Smooth muscle cell (in vitro differentiated cells): ENCODE measurements at regions not wholly inside any gene's neighbourhood (a gene's known extent, or its start where the extent isn't known, plus 50 kb on each side); places are given as distances from the start of the nearest gene placed in this dataset.
"Not testable (repeated sequence)": the region's sequence is repeated elsewhere in the genome, so short reads cannot be mapped to it uniquely, and the experiment has no call there.

ENCODE experiments used
- DNase-seq: peaks from one replicate; lab custom pipeline; 2025; ENCODE audit not compliant: unreplicated experiment; lab: John Stamatoyannopoulos, UW
- H2AFZ ChIP-seq: fragments of 200-600 bp; sonication (generic); 2 replicates; pipeline ENCODE4 v1.6.0; 2016; ENCODE audit warnings: antibody characterized with exemption, low read depth, mild to moderate bottlenecking
- H3F3A ChIP-seq: fragments of 200-600 bp; sonication (generic); 2 replicates; pipeline ENCODE4 v1.6.0; 2017; ENCODE audit warnings: antibody characterized with exemption, low read depth
- H3K27ac ChIP-seq: fragments of 200-600 bp; sonication (generic); 2 replicates; pipeline ENCODE4 v1.5.1; 2016; ENCODE audit warnings: low read depth, mild to moderate bottlenecking
- H3K27me3 ChIP-seq: fragments of 200-600 bp; sonication (generic); 2 replicates; pipeline ENCODE4 v1.6.1; 2016; ENCODE audit warnings: low read depth, mild to moderate bottlenecking
- H3K36me3 ChIP-seq: fragments of 200-600 bp; sonication (generic); 2 replicates; pipeline ENCODE4 v1.5.1; 2016; ENCODE audit warnings: low read depth
- H3K4me1 ChIP-seq: fragments of 200-600 bp; sonication (generic); 2 replicates; pipeline ENCODE4 v1.5.1; 2016; ENCODE audit warnings: low read depth
- H3K4me2 ChIP-seq: fragments of 200-600 bp; sonication (generic); 2 replicates; pipeline ENCODE4 v1.6.0; 2016; ENCODE audit warnings: mild to moderate bottlenecking
- H3K4me3 ChIP-seq: fragments of 200-600 bp; sonication (generic); 2 replicates; pipeline ENCODE4 v1.5.1; 2016; ENCODE audit warnings: mild to moderate bottlenecking
- H3K79me2 ChIP-seq: fragments of 200-600 bp; sonication (generic); 2 replicates; pipeline ENCODE4 v1.6.0; 2016; ENCODE audit warnings: low read depth, mild to moderate bottlenecking
- H3K9ac ChIP-seq: fragments of 200-600 bp; sonication (generic); 2 replicates; pipeline ENCODE4 v1.6.0; 2016; ENCODE audit warnings: low read depth
- H3K9me3 ChIP-seq: fragments of 200-600 bp; sonication (generic); replicated peaks from 2 replicates; pipeline ENCODE4 v1.5.1; 2016; ENCODE audit warnings: low read depth
- H4K20me1 ChIP-seq: fragments of 200-600 bp; sonication (generic); 2 replicates; pipeline ENCODE4 v1.6.0; 2016; ENCODE audit warnings: low read depth
- WGBS: methylation state at CpG from one replicate; pipeline ENCODE4 v1.1.7; 2016; ENCODE audit warnings: low lambda C conversion rate; 5-methylcytosine and 5-hydroxymethylcytosine counted together
- TF ChIP-seq, protein P1 (sequence below): fragments of 200-600 bp; sonication (generic); IDR thresholded peaks from 2 replicates; pipeline ENCODE4 v1.5.1; 2017; ENCODE audit warnings: borderline replicate concordance, mild to moderate bottlenecking, antibody characterized with exemption; ENCODE audit not compliant: insufficient read depth, poor library complexity, severe bottlenecking

DNA sequence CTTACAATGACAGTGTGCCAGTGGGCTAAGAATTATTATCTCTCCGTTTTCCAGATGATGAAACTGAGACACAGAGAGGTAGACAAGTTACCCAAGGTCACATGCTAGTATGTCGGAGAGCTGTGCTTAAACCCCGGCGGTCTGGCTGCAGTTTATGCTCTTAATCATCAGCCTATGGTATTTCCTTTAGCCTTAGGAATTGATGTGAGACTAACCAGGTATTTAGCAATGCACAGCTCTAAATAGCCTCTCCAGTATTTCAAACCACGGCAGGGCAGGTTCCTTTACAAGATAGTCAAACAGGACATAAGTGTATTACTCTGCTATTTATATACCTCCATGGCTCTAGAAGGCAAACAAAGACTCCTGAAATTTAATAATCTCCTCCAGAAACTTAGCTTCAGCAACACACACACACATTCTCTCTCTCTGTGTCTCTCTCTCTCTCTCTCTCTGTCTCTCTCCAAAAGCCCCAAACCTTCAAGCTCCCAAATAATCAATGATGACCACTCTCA, 142.0 kb upstream of the ZNF217 start:
- Histone ChIP-seq H3K36me3 (no peaks in the 10 kb centered on the region), H4K20me1 (no peaks in the 10 kb centered on the region), H3K9ac (peak overlapping the region; percentile 90), H3K27me3 (no peaks in the 10 kb centered on the region), H3K4me1 (peaks cover 64% of the 10 kb centered on the region), H2AFZ (no peak overlapping the region), H3K79me2 (no peaks in the 10 kb centered on the region), H3K4me3 (no peak overlapping the region), H3K27ac (peak overlapping the region; percentile 99), H3K4me2 (peak overlapping the region; percentile 81), H3F3A (peaks cover 42% of the 10 kb centered on the region), H3K9me3 (no peaks in the 10 kb centered on the region)
- WGBS = under 1% methylated on average over 5 of the region's 5 CpGs
- no peak for DNase-seq
- TF ChIP-seq, protein P1, sequence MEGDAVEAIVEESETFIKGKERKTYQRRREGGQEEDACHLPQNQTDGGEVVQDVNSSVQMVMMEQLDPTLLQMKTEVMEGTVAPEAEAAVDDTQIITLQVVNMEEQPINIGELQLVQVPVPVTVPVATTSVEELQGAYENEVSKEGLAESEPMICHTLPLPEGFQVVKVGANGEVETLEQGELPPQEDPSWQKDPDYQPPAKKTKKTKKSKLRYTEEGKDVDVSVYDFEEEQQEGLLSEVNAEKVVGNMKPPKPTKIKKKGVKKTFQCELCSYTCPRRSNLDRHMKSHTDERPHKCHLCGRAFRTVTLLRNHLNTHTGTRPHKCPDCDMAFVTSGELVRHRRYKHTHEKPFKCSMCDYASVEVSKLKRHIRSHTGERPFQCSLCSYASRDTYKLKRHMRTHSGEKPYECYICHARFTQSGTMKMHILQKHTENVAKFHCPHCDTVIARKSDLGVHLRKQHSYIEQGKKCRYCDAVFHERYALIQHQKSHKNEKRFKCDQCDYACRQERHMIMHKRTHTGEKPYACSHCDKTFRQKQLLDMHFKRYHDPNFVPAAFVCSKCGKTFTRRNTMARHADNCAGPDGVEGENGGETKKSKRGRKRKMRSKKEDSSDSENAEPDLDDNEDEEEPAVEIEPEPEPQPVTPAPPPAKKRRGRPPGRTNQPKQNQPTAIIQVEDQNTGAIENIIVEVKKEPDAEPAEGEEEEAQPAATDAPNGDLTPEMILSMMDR = no peak

DNA sequence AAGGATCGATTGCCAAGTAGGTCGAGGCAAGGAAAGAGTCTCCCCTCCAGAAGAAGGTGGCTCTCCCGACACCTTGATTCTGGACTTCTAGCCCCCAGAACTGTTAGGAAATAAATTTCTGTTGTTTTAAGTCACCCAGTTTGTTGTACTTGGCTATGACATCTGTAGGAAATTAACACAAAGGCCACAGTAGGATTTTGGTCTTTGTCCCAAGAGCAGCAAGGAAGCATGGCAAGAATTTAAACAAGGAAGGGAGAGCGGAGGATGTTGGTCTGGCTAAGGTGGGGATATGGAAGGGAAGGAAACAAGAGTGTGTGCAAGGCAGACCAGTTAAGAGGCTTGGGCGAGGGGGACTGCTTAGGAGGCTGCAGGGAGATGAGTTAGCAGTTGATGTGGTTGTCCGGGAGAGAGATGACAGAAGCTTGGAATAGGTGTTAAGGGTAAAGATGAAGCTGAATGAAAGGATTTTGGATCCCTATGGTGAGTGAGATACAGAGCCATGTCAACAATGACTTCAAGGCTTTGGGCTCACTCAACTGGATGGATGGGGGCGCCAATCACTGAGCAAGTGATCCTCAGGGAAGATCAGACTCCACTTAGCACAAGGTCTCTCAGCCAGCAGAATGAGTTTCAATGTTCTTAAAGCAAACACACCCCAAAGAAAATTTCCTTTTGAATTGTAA, 140.5 kb upstream of the ZNF217 start:
- no peak overlapping the region for H3K9ac ChIP-seq
- H3K27ac ChIP-seq = peak overlapping the region; percentile 99
- H3K4me2 ChIP-seq = no peak overlapping the region
- no peak overlapping the region for H2AFZ ChIP-seq
- H3K9me3 ChIP-seq = no peaks in the 10 kb centered on the region
- 90% methylated on average over 7 of the region's 7 CpGs for WGBS
- TF ChIP-seq, protein P1 = no peak
- peaks cover 49% of the 10 kb centered on the region for H3K4me1 ChIP-seq
- no peak overlapping the region for H3K4me3 ChIP-seq
- H3F3A ChIP-seq = peaks cover 34% of the 10 kb centered on the region
- no peak for DNase-seq
- H4K20me1 ChIP-seq = no peaks in the 10 kb centered on the region
- no peaks in the 10 kb centered on the region for H3K27me3 ChIP-seq
- H3K79me2 ChIP-seq = no peaks in the 10 kb centered on the region
- H3K36me3 ChIP-seq = no peaks in the 10 kb centered on the region

DNA sequence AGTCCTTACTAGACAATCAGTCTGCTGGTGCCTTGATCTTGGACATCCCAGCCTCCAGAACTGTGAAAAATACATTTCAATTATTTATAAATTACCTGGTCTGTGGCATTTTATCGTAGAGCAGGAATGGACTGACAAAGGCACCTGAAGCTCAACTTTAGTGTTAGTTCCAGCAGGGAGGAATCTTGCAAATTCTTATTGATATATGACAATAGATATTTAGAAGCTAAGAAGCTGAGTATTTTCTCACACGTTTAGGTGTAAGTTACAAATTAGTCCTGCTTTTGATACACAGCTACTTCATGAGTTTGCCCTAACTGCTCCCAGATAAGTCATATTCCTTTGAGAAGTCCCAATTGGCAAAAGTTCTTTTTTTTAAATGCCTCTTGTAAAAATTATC, 138.0 kb upstream of the ZNF217 start:
- no peaks in the 10 kb centered on the region for H3K27me3 ChIP-seq
- H3K27ac ChIP-seq = peak overlapping the region; percentile 58
- no peak overlapping the region for H3K4me2 ChIP-seq
- H4K20me1 ChIP-seq = no peaks in the 10 kb centered on the region
- H3K36me3 ChIP-seq = no peaks in the 10 kb centered on the region
- no peaks in the 10 kb centered on the region for H3K79me2 ChIP-seq
- 89% methylated on average over 2 of the region's 2 CpGs for WGBS
- no peak for DNase-seq
- peaks cover 18% of the 10 kb centered on the region for H3F3A ChIP-seq
- no peak overlapping the region for H3K4me3 ChIP-seq
- H3K4me1 ChIP-seq = peaks cover 24% of the 10 kb centered on the region
- no peak overlapping the region for H2AFZ ChIP-seq
- TF ChIP-seq, protein P1 = no peak
- H3K9me3 ChIP-seq = no peaks in the 10 kb centered on the region
- no peak overlapping the region for H3K9ac ChIP-seq

GRCh38 chr20:53728359-53728758, 134.7 kb upstream of the ZNF217 start:
- Histone ChIP-seq H2AFZ (no peak overlapping the region), H3F3A (peaks cover 3% of the 10 kb centered on the region), H3K36me3 (no peaks in the 10 kb centered on the region), H4K20me1 (no peaks in the 10 kb centered on the region), H3K27ac (no peak overlapping the region), H3K9me3 (no peaks in the 10 kb centered on the region), H3K4me3 (no peak overlapping the region), H3K79me2 (no peaks in the 10 kb centered on the region), H3K4me2 (no peak overlapping the region), H3K4me1 (no peaks in the 10 kb centered on the region), H3K9ac (no peak overlapping the region), H3K27me3 (no peaks in the 10 kb centered on the region)
- no peak for DNase-seq
- 96% methylated on average over 1 of the region's 1 CpG for WGBS
- TF ChIP-seq, protein P1 = no peak

DNA sequence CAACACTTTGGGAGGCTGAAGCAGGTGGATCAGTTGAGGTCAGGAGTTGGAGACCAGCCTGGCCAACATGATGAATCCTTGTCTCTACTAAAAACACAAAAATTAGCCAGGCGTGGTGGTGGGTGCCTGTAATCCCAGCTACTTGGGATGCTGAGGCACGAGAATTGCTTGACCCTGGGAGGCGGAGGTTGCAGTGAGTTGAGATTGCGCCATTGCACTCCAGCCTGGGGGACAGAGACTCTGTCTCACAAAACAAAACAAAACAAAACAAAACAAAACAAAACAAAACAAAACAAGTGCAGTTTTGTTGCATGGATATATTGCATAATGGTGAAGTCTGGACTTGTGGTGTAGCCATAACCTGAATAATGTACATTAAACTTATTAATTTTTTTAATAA, 133.6 kb upstream of the ZNF217 start:
- H3F3A ChIP-seq, H3K4me2 ChIP-seq, H3K9ac ChIP-seq, H3K79me2 ChIP-seq, H4K20me1 ChIP-seq, H3K27me3 ChIP-seq, H3K9me3 ChIP-seq, H3K4me3 ChIP-seq, H3K36me3 ChIP-seq, H3K4me1 ChIP-seq, H2AFZ ChIP-seq, DNase-seq, H3K27ac ChIP-seq: not testable (repeated sequence)
- 94% methylated on average over 4 of the region's 4 CpGs for whole genome bisulfite sequencing
